Caco-2 (cell line): ENCODE measurements at regions not wholly inside any gene's neighbourhood (a gene's known extent, or its start where the extent isn't known, plus 50 kb on each side); places are given as distances from the start of the nearest gene placed in this dataset.

ENCODE experiments used
- BruUV-seq: library from RNA; stranded (reverse); fragments of 400-500 nt; replicated peaks from 2 replicates; lab custom pipeline; 2021; lab: Mats Ljungman, UMichigan
- CTCF ChIA-PET: fragments of 300-600 bp; sonication (Branson Sonifier 250); formaldehyde crosslinking; loops from one replicate; lab custom pipeline; 2022; ENCODE audit warnings: antibody characterized with exemption; lab: Charles Lee
- POLR2A ChIA-PET: fragments of 300-600 bp; sonication (Branson Sonifier 250); formaldehyde crosslinking; loops from one replicate; lab custom pipeline; 2022; ENCODE audit warnings: antibody characterized with exemption; lab: Charles Lee
- DNase-seq, 2 experiments: peaks; one replicate each; pipeline versions ENCODE4 v3.0.0 to v3.0.0-alpha.2; 2020 to 2022
- H3K27me3 ChIP-seq: replicated peaks from 2 replicates; pipeline ENCODE4 v1.6.0; 2011; ENCODE audit warnings: low read length; ENCODE audit not compliant: control insufficient read depth, insufficient read depth
- H3K36me3 ChIP-seq: 2 replicates; pipeline ENCODE4 v1.5.1; 2011; ENCODE audit warnings: low read length; ENCODE audit not compliant: control insufficient read depth, insufficient read depth
- H3K4me1 ChIP-seq: fragments of 250-450 bp; sonication (Bioruptor Pico); 2 replicates; pipeline ENCODE4 v1.5.1; 2020; ENCODE audit warnings: mild to moderate bottlenecking
- H3K4me3 ChIP-seq: 2 replicates; pipeline ENCODE4 v1.5.1; 2011; ENCODE audit warnings: low read depth, mild to moderate bottlenecking, control low read depth, low read length
- H3K9me3 ChIP-seq: fragments of 250-450 bp; sonication (Bioruptor Pico); 2 replicates; pipeline ENCODE4 v1.5.1; 2020; ENCODE audit warnings: mild to moderate bottlenecking, moderate library complexity
- H3K27ac Mint-ChIP-seq: one replicate; pipeline ENCODE4 v1.8.0; 2022; ENCODE audit warnings: mixed read lengths; ENCODE audit not compliant: unreplicated experiment
- H3K27me3 Mint-ChIP-seq: one replicate; pipeline ENCODE4 v1.8.0; 2022; ENCODE audit warnings: mixed read lengths; ENCODE audit not compliant: insufficient read depth, unreplicated experiment
- H3K36me3 Mint-ChIP-seq: one replicate; pipeline ENCODE4 v1.8.0; 2022; ENCODE audit warnings: mild to moderate bottlenecking, mixed read lengths; ENCODE audit not compliant: insufficient read depth, unreplicated experiment
- H3K4me1 Mint-ChIP-seq: one replicate; pipeline ENCODE4 v1.8.0; 2022; ENCODE audit warnings: low read depth, mixed read lengths; ENCODE audit not compliant: unreplicated experiment
- H3K4me3 Mint-ChIP-seq: one replicate; pipeline ENCODE4 v1.8.0; 2022; ENCODE audit warnings: mild to moderate bottlenecking, moderate library complexity, mixed read lengths; ENCODE audit not compliant: unreplicated experiment
- H3K9me3 Mint-ChIP-seq: one replicate; pipeline ENCODE4 v1.8.0; 2022; ENCODE audit warnings: mixed read lengths; ENCODE audit not compliant: unreplicated experiment
- intact Hi-C: fragments of 100-400 bp; cut with micrococcal nuclease; formaldehyde crosslinking; loops from one replicate; pipeline ENCODE4 v1.10.0; 2022; ENCODE audit not compliant: unreplicated experiment
- TF ChIP-seq, protein P1 (sequence below), 2 experiments: fragments of 200-600 bp in 1 of 2; IDR thresholded peaks; 1 replicate in 1 of 2; 2 replicates in 1 of 2; pipeline versions ENCODE4 v1.5.1 to v1.8.0; 2011 to 2022; ENCODE audit warnings: antibody characterized with exemption in 1 of 2, control low read depth in 1 of 2, inconsistent platforms in 1 of 2, low read depth in 1 of 2, low read length in 1 of 2, mild to moderate bottlenecking in 1 of 2, moderate library complexity in 1 of 2; ENCODE audit not compliant: insufficient read depth in 1 of 2, severe bottlenecking in 1 of 2, unreplicated experiment in 1 of 2

DNA sequence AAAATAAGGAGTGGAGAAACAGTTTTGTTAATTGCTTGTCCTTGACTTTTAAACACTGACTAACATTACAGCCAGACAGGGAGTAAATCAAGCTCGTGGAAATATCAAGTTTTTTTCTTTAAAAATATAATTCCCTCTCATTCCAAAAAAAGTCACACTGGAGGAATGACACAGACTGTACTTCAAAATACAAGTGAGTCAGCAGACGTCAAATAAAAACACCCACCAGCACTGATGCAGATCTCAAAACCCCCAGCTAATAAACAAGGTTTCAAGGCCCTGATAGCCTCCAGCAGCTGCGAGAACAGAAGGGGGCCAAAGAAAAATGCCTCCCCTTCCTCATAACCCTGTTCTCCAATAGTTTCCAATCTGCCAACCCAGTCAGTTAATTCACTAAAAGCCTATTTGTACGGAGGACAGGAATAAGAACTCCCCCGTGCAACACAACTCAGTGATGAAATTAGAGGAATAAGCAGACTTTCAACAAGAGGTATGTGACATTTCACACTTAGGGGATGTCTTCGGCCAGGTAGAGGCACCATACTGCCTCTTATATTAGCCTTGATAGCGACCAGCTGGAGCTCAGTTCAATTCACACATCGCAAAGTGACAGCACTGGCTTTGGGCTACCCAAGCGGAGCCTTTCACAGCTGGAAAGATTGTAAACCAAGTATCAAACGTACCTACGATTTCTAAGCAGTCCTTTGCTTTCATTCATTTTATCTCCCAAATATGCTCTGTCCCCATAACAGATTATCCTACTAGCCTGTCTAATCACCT, 561.0 kb upstream of the KLF12 start:
- Histone ChIP-seq H3K36me3 (no peaks in the 10 kb centered on the region), H3K4me3 (no peak overlapping the region), H3K9me3 (no peaks in the 10 kb centered on the region), H3K4me1 (no peaks in the 10 kb centered on the region), H3K27me3 (no peaks in the 10 kb centered on the region)
- H3K36me3 Mint-ChIP-seq: no peaks in the 10 kb centered on the region
- intact Hi-C loops: no loop called here
- no peaks in the 10 kb centered on the region for H3K9me3 Mint-ChIP-seq
- ChIA-PET POLR2A (no interaction called here), CTCF (no interaction called here)
- no peaks in the 10 kb centered on the region for H3K4me1 Mint-ChIP-seq
- BruUV-seq: no TSS peak
- peaks cover 9% of the 10 kb centered on the region for H3K27me3 Mint-ChIP-seq
- H3K27ac Mint-ChIP-seq: no peak overlapping the region
- DNase-seq: no peak
- TF ChIP-seq, protein P1, sequence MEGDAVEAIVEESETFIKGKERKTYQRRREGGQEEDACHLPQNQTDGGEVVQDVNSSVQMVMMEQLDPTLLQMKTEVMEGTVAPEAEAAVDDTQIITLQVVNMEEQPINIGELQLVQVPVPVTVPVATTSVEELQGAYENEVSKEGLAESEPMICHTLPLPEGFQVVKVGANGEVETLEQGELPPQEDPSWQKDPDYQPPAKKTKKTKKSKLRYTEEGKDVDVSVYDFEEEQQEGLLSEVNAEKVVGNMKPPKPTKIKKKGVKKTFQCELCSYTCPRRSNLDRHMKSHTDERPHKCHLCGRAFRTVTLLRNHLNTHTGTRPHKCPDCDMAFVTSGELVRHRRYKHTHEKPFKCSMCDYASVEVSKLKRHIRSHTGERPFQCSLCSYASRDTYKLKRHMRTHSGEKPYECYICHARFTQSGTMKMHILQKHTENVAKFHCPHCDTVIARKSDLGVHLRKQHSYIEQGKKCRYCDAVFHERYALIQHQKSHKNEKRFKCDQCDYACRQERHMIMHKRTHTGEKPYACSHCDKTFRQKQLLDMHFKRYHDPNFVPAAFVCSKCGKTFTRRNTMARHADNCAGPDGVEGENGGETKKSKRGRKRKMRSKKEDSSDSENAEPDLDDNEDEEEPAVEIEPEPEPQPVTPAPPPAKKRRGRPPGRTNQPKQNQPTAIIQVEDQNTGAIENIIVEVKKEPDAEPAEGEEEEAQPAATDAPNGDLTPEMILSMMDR (IDR thresholded peaks at IDR 0.05; ENCODE audit: insufficient read depth in 1 of 2, low read depth in 1 of 2, low read length in 1 of 2, severe bottlenecking in 1 of 2, unreplicated experiment in 1 of 2): no peak
- H3K4me3 Mint-ChIP-seq: no peak overlapping the region

DNA sequence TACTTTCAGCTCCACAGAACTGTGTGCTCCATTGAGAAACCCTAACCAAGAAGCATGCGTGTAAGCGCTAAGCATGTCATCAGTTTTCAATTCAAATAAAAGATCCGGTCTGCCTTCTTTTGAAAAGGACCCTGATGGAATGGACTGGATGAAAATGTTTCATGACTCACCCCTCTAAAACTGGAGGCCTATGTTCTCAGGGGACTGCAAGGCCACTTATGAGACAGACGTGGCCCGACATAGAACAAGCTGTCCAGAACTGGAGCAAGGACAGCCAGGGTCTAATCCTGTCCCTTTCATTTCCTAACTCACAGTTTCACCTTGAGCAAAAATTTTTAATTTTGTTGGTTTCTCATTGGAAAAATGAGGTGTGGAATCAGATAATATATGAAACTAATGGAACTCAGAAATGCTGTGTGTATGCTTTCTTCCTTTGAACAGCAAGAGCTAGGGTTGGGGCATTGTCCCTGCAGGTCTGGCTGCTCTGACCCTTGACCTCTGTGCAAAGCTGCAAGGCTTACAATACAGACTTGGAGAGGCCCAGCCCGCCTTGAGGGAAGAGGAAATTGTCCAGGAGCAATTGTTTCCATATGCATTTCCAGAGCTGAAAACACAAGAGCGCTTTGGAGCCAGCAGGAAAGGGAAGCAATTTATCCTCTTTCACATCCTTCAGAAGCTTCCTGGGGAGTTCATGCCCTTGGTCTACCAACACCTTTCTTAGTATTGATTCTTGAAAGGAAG, 553.4 kb upstream of the KLF12 start:
- no peaks in the 10 kb centered on the region for H3K4me1 ChIP-seq
- TF ChIP-seq, protein P1 (IDR thresholded peaks at IDR 0.05; ENCODE audit: insufficient read depth in 1 of 2, low read depth in 1 of 2, low read length in 1 of 2, severe bottlenecking in 1 of 2, unreplicated experiment in 1 of 2): no peak
- no peak overlapping the region for H3K4me3 ChIP-seq
- H3K36me3 Mint-ChIP-seq: no peaks in the 10 kb centered on the region
- no TSS peak for BruUV-seq
- H3K4me3 Mint-ChIP-seq: no peak overlapping the region
- intact Hi-C loops: no loop called here
- H3K4me1 Mint-ChIP-seq: no peaks in the 10 kb centered on the region
- POLR2A ChIA-PET: no interaction called here
- no peaks in the 10 kb centered on the region for H3K9me3 Mint-ChIP-seq
- H3K27ac Mint-ChIP-seq: no peak overlapping the region
- no peaks in the 10 kb centered on the region for H3K27me3 ChIP-seq
- no peaks in the 10 kb centered on the region for H3K36me3 ChIP-seq
- DNase-seq: no peak
- peaks cover 4% of the 10 kb centered on the region for H3K27me3 Mint-ChIP-seq
- CTCF ChIA-PET: no interaction called here
- H3K9me3 ChIP-seq: no peaks in the 10 kb centered on the region

DNA sequence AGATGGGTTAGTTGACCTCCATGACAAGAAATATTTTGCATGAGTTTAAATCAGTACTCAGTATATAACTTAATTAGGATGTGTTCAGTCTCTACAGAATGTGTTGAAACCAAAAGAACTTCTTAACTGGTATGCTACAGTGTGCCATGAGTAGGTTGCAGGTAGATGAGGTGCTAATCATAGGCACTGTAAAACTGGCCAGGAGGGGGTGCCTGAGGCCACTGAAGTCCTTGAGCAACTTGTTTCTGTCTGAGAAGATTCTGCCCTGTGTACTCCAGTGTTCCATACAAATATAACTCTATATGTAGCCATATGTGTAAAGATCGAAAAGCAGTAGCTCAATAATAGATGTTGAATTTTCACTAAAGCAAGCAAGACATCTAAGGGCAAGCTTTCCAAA, 549.2 kb upstream of the KLF12 start:
- Mint-ChIP-seq H3K4me1 (no peaks in the 10 kb centered on the region), H3K27me3 (peaks cover 10% of the 10 kb centered on the region), H3K9me3 (no peaks in the 10 kb centered on the region), H3K4me3 (no peak overlapping the region), H3K36me3 (no peaks in the 10 kb centered on the region), H3K27ac (no peak overlapping the region)
- BruUV-seq: no TSS peak
- TF ChIP-seq, protein P1 (IDR thresholded peaks at IDR 0.05; ENCODE audit: insufficient read depth in 1 of 2, low read depth in 1 of 2, low read length in 1 of 2, severe bottlenecking in 1 of 2, unreplicated experiment in 1 of 2): peak in 1 of 2 experiments; percentile 51
- H3K4me1 ChIP-seq: no peaks in the 10 kb centered on the region
- DNase-seq: peak in 1 of 2 experiments; percentile 19
- H3K9me3 ChIP-seq: no peaks in the 10 kb centered on the region
- POLR2A ChIA-PET: no interaction called here
- no peaks in the 10 kb centered on the region for H3K36me3 ChIP-seq
- intact Hi-C loops: loop anchor here (1.0 to 2.0 kb wide), 2 partner anchors 536 to 575 kb away; no protein-coding TSS in a partner anchor
- H3K27me3 ChIP-seq: no peaks in the 10 kb centered on the region; the same call in 1 of the 2 replicates
- CTCF ChIA-PET: no interaction called here
- no peak overlapping the region for H3K4me3 ChIP-seq
